ENCODE measurements at regions not wholly inside any gene's neighbourhood (a gene's known extent, or its start where the extent isn't known, plus 50 kb on each side); places are given as distances from the start of the nearest gene placed in this dataset.

DNA sequence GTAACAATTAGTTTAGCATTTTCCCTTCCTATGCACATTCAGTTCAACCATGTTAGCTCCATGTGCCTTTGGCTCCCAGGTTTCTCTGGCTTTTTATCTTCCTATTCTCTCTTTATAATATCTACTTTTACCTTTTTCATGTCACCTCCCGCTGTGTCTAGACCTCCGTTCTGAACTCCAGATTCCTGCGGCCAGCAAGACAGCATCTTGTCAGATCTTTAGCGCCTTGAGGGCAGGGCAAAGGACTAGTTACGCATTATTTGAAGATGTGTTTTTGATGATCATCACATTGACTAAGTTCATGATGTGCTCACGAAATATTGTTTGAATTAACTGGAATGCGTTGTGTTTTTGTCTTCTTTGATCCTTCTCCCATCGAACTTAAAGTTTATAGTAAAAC lies 1126.8 kb downstream of the CDH11 start:
- Histone ChIP-seq H3F3A (ENCODE audit: control insufficient read depth, insufficient read depth) (no peaks in the 10 kb centered on the region), H3K4me3 (ENCODE audit: low read length) (no peak overlapping the region), H3K9me2 (replicated peaks; ENCODE audit: control insufficient read depth, low read length) (no peaks in the 10 kb centered on the region), H3K4me2 (ENCODE audit: low read length) (no peak overlapping the region), H3K27ac (ENCODE audit: low read depth, low read length) (no peak overlapping the region), H3K79me2 (ENCODE audit: control insufficient read depth, low read length) (no peaks in the 10 kb centered on the region), H4K20me1 (ENCODE audit: control insufficient read depth, insufficient read depth, low read depth, low read length) (no peaks in the 10 kb centered on the region), H3K27me3 (ENCODE audit: control insufficient read depth, low read length) (no peaks in the 10 kb centered on the region), H3K4me1 (ENCODE audit: control insufficient read depth, low read length) (no peaks in the 10 kb centered on the region), H3K36me3 (ENCODE audit: control insufficient read depth, low read length) (no peaks in the 10 kb centered on the region), H3K9me3 (ENCODE audit: control insufficient read depth, insufficient read depth, low read length) (no peaks in the 10 kb centered on the region)
- TF ChIP-seq, protein P1, sequence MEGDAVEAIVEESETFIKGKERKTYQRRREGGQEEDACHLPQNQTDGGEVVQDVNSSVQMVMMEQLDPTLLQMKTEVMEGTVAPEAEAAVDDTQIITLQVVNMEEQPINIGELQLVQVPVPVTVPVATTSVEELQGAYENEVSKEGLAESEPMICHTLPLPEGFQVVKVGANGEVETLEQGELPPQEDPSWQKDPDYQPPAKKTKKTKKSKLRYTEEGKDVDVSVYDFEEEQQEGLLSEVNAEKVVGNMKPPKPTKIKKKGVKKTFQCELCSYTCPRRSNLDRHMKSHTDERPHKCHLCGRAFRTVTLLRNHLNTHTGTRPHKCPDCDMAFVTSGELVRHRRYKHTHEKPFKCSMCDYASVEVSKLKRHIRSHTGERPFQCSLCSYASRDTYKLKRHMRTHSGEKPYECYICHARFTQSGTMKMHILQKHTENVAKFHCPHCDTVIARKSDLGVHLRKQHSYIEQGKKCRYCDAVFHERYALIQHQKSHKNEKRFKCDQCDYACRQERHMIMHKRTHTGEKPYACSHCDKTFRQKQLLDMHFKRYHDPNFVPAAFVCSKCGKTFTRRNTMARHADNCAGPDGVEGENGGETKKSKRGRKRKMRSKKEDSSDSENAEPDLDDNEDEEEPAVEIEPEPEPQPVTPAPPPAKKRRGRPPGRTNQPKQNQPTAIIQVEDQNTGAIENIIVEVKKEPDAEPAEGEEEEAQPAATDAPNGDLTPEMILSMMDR (IDR thresholded peaks at IDR 0.05; ENCODE audit: low read depth, low read length, poor library complexity, severe bottlenecking), result no peak
- no peak for TF ChIP-seq EZH2phosphoT487 (IDR thresholded peaks at IDR 0.05; ENCODE audit: borderline replicate concordance, low read length)

DNA sequence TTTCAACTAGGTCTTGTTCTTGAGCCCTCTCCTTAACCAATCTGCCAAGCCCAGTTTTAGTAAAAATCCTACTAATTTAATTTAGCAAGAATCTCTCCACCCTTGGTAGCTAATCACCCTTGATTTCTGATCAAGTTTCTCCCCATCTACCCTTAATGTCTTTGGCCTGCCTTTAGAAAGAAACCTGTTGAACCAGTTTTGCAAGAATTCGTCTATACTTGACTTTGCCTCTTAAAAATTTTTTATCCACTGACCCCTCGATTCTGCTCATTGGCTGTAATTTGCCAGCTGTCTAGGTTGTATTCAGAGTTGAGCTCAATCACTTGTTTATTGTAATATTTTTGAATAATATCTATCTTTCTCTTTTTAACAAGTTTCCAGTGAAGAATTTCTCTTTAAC lies 1138.5 kb downstream of the CDH11 start:
- H3F3A ChIP-seq (ENCODE audit: control insufficient read depth, insufficient read depth), result no peaks in the 10 kb centered on the region
- H3K9me2 ChIP-seq (replicated peaks; ENCODE audit: control insufficient read depth, low read length), result no peaks in the 10 kb centered on the region
- no peaks in the 10 kb centered on the region for H4K20me1 ChIP-seq (ENCODE audit: control insufficient read depth, insufficient read depth, low read depth, low read length)
- H3K9me3 ChIP-seq (ENCODE audit: control insufficient read depth, insufficient read depth, low read length), result peaks cover 3% of the 10 kb centered on the region; the same call in 1 of the 2 replicates
- no peak for TF ChIP-seq EZH2phosphoT487 (IDR thresholded peaks at IDR 0.05; ENCODE audit: borderline replicate concordance, low read length)
- no peaks in the 10 kb centered on the region for H3K27me3 ChIP-seq (ENCODE audit: control insufficient read depth, low read length)
- H3K4me1 ChIP-seq (ENCODE audit: control insufficient read depth, low read length), result no peaks in the 10 kb centered on the region
- H3K4me2 ChIP-seq (ENCODE audit: low read length), result no peak overlapping the region
- no peak overlapping the region for H3K27ac ChIP-seq (ENCODE audit: low read depth, low read length)
- no peaks in the 10 kb centered on the region for H3K79me2 ChIP-seq (ENCODE audit: control insufficient read depth, low read length)
- no peak overlapping the region for H3K4me3 ChIP-seq (ENCODE audit: low read length)
- no peaks in the 10 kb centered on the region for H3K36me3 ChIP-seq (ENCODE audit: control insufficient read depth, low read length)

DNA sequence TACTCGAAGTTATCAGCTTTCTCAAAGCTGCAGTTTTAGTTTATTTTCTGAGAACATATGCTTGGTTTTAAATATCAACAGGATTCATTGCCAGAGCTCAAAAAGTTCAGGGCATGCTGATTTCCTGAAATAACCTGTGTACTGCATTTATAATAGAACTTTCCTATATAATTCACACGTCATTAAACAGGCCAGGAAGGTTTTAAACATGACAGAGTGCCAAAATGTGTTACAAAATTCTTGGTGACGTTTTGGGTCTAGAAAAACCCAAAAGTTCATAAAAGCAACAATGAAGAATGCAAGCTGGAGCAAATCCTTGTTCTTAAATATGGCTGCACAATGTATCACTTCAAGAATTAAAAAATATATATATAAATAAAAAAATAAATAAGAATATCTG lies 1139.1 kb downstream of the CDH11 start:
- Histone ChIP-seq H3F3A (ENCODE audit: control insufficient read depth, insufficient read depth) (no peaks in the 10 kb centered on the region), H3K4me3 (ENCODE audit: low read length) (no peak overlapping the region), H3K79me2 (ENCODE audit: control insufficient read depth, low read length) (no peaks in the 10 kb centered on the region), H3K36me3 (ENCODE audit: control insufficient read depth, low read length) (no peaks in the 10 kb centered on the region), H3K27ac (ENCODE audit: low read depth, low read length) (no peak overlapping the region), H3K27me3 (ENCODE audit: control insufficient read depth, low read length) (no peaks in the 10 kb centered on the region), H3K9me3 (ENCODE audit: control insufficient read depth, insufficient read depth, low read length) (peaks cover 3% of the 10 kb centered on the region; the same call in 1 of the 2 replicates), H3K4me1 (ENCODE audit: control insufficient read depth, low read length) (no peaks in the 10 kb centered on the region), H3K4me2 (ENCODE audit: low read length) (no peak overlapping the region), H3K9me2 (replicated peaks; ENCODE audit: control insufficient read depth, low read length) (no peaks in the 10 kb centered on the region), H4K20me1 (ENCODE audit: control insufficient read depth, insufficient read depth, low read depth, low read length) (no peaks in the 10 kb centered on the region)
- no peak for TF ChIP-seq EZH2phosphoT487 (IDR thresholded peaks at IDR 0.05; ENCODE audit: borderline replicate concordance, low read length)
- TF ChIP-seq, protein P1 (IDR thresholded peaks at IDR 0.05; ENCODE audit: low read depth, low read length, poor library complexity, severe bottlenecking), result no peak

DNA sequence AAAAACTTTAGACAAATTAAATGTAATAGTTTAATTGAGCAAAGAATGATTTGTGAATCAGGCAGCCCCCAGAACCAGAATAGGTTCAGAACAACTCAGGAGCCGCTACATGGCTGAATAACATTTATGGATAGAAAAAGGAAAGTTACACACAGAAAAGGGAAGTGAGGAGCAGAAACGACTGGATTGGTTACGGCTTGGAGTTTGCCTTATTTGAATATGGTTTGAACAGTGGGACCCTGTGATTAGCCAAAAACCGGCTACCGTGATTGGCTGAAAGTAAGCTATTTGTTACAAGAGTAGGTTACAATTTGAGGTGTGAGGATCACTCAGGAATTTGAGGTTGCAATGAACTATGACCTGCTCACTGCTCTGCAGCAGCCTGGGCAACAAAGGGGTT lies 1139.8 kb downstream of the CDH11 start:
- no peaks in the 10 kb centered on the region for H3F3A ChIP-seq (ENCODE audit: control insufficient read depth, insufficient read depth)
- H3K36me3 ChIP-seq (ENCODE audit: control insufficient read depth, low read length), result no peaks in the 10 kb centered on the region
- H4K20me1 ChIP-seq (ENCODE audit: control insufficient read depth, insufficient read depth, low read depth, low read length), result no peaks in the 10 kb centered on the region
- no peak overlapping the region for H3K4me3 ChIP-seq (ENCODE audit: low read length)
- no peak overlapping the region for H3K27ac ChIP-seq (ENCODE audit: low read depth, low read length)
- no peaks in the 10 kb centered on the region for H3K4me1 ChIP-seq (ENCODE audit: control insufficient read depth, low read length)
- H3K4me2 ChIP-seq (ENCODE audit: low read length), result no peak overlapping the region
- H3K27me3 ChIP-seq (ENCODE audit: control insufficient read depth, low read length), result no peaks in the 10 kb centered on the region
- no peak for TF ChIP-seq EZH2phosphoT487 (IDR thresholded peaks at IDR 0.05; ENCODE audit: borderline replicate concordance, low read length)
- TF ChIP-seq, protein P1 (IDR thresholded peaks at IDR 0.05; ENCODE audit: low read depth, low read length, poor library complexity, severe bottlenecking), result no peak
- no peaks in the 10 kb centered on the region for H3K9me2 ChIP-seq (replicated peaks; ENCODE audit: control insufficient read depth, low read length)
- H3K79me2 ChIP-seq (ENCODE audit: control insufficient read depth, low read length), result no peaks in the 10 kb centered on the region
- peaks cover 3% of the 10 kb centered on the region; the same call in 1 of the 2 replicates for H3K9me3 ChIP-seq (ENCODE audit: control insufficient read depth, insufficient read depth, low read length)

Data from DOHH2 (cell line).